ENCODE measurements at regions not wholly inside any gene's neighbourhood (a gene's known extent, or its start where the extent isn't known, plus 50 kb on each side); places are given as distances from the start of the nearest gene placed in this dataset.
"Not testable (repeated sequence)": the region's sequence is repeated elsewhere in the genome, so short reads cannot be mapped to it uniquely, and the experiment has no call there.

DNA sequence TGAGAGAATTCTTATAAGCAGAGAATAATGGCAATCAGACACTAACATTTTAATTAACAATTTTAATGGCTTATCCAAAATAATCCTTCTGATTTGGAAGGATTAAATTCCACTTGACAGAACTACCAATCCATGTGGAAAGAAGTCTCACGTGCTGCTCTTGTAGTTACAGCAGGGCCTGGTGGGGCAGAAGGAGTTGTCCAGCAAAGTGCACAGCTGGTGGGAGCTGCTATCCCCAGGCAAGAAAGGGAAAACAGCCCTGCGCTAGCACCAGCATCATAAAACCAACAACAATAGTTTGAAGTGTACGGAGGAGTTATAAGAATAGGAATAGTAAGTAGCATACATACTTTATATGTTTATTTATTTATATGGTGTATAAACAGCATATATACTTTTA is 127.4 kb upstream of the TRIM2 start:
- DNase-seq = no peak

DNA sequence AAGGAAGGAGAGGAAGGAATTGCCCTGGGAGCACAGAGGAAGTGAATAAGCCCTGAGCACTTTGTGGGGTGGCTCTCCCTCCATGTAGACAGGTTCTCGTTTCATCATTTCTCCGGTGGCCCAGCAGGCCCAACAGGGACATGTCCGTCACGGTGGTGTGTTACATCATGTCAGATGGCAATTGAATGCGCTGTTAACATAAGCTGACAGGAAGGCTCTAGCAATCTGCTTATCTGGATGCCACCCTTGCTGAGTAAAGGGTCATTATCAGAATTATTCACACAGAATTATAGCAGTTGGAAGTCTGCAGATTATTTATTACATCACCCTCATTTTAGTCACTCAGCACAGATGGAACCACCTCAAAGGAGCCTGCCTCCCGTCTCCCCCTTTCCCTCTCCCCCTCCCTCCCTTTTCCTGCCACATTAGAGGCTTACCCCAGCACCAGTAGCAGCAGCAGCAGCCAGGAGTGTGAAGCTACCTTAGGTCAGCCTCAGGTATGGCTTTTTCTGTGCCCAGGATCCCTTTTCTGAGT is 124.3 kb upstream of the TRIM2 start:
- DNase-seq = no peak

GRCh38 chr4:153081006-153081580 is 123.2 kb upstream of the TRIM2 start:
- DNase-seq = no peak

DNA sequence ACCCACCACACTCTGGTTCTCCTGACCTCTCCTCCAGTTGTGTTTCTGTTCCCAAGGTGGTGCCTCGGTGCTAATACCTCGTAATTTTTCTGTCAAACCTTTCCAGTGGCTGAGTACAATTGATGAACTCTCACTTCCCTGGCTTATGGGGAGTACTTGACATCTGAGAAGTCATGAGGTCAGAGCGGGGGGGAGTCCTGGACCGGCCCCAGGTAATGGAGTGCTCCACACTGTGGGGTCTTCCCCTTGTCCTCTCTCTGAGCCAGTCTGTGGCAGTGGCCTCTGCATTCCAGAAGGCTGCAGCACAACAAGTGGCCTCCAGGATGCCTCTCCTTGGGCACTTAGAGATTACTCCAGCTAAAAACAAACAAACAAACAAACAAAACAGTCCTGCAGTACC is 122.5 kb upstream of the TRIM2 start:
- no peak for DNase-seq

GRCh38 chr4:153082322-153083301 is 121.6 kb upstream of the TRIM2 start:
- DNase-seq = no peak

DNA sequence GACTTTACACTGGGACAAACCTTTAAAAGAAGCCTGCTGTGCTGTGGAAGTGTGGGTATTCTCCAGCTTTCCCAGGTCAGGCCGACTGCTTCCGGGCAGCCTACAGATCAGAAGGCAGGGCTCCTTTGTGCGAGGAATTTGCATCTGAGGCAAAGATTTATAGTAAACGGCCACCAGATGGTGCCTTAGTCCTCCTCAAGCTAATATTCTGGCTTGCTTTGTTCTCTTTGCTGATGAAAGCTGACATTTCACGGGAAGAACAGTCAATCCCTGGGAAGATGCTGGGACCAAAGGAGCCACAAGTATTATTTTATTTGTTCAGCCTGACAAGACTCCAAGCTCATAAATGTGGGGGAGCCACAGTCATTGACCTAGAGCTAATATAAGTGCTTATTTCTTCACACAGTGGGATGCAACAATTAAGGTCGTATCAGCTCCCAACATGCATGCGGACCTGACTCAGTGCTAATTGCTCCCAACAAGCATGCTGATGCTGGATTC is 120.7 kb upstream of the TRIM2 start:
- DNase-seq = peak; percentile 67

DNA sequence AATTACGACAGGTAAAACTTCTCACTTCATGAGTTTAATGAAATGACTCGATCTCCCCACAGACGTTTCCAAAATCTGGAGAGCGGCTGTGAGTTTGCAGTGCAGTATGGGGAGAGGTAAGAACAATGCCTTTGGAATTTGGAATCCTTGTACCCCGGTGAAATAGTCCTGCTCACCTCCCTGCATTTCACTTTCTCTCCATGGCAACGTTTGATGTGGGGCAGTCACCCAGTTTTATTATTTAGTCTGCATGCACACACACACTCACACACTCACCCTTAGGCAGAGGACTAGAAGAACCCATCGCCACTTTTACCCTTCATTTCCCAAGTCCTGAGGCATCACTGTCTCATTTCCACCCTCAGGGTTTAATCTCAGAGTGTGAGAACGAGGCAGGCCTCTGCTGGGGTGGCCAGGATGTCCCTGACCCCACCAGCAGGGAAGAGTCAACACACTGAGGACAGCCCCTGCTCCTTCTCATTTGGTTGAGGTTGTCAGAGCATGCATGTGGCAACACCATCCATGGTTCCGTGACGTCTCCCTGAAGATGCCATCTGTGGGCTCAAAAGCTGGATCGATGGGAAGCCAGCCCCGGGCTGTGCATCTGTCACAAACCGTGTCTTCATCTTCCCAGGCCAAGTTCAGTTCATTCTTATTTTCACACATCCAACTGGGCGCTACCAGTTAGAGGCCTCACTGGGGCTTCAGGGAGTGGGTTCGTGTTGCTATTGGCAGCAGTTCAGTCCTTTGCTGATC is 119.8 kb upstream of the TRIM2 start:
- DNase-seq = no peak

- DNase-seq = peak; percentile 0
Measured at GRCh38 chr4:153084980-153085630, 119.1 kb upstream of the TRIM2 start.

DNA sequence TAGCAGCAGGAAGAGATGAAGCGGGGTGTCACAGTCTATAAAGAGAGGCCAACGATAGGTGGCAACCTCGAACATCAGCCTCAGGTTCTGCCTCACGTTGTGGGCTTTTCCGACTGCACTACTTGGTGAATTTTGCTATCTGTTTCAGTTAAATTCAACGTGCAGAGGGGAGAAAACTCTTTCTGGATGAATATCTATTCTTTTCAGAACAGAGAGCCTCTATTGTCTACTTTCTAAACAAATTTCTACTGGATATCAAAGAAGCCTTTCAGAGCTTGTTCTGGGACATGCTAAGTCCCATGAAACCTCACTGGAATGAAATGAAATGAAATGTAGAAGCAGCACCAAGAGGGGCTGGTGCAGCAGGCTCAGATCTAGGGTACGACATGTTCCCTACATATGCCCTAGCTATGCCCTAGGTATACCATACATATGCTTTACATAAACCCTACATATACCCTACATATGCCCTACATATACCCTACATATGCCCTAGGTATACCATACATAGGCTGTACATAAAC is 116.5 kb upstream of the TRIM2 start:
- DNase-seq = no peak

- DNase-seq = no peak
Measured at GRCh38 chr4:153089742-153090141, 114.5 kb upstream of the TRIM2 start.

DNA sequence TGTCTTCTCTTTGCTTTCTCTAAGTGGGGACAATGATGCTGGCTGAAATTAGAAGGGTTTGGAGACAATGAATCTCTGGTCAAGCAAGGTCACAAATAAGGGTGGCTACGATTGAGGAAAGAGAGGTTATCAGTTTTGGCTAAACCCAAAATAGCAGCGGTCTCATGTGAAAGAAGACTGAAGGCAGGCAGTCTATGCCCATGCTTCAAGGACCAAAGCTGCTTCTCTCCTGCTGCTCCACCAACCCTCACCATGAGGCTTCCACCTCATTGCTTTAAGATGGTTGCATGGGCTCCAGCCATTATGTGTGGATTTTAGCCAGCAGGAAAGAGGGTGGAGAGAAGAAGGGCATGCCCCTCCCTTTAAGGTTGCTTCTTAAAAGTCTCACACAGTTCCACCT is 114.1 kb upstream of the TRIM2 start:
- DNase-seq = no peak

DNA sequence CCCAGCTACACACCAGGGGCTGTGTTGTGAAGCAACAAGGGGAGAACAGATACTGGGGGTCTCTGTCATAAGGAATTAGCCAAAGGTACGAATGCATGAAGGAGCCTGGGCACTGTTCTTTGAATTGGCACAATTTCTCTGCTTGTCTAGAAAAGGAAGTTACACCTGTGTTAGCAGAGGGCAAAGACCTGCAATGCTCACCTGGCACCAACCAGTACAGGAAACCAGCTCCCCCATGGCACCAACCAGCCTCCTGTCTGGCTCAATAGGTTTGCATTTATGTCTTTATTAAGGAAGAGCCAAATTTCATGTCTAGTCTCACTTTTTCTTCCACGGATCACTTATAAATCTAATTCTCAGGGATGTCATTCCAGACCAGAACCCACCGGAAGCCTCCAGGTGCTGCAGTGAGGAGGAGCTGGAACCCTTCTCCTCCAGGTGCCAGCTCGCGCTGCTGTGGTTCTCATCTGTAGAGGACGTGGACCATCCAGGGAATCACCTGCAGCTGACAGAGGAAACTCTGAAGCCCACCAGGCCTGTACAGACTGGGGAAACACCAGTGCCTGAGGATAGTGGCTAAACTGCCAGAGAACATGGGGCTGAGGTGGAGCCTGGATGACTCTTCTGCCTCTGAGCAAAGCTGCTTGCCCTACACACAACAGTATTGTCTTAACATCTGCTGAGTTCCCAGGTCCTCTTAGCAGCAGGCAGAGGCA is 113.4 kb upstream of the TRIM2 start:
- DNase-seq = no peak

DNA sequence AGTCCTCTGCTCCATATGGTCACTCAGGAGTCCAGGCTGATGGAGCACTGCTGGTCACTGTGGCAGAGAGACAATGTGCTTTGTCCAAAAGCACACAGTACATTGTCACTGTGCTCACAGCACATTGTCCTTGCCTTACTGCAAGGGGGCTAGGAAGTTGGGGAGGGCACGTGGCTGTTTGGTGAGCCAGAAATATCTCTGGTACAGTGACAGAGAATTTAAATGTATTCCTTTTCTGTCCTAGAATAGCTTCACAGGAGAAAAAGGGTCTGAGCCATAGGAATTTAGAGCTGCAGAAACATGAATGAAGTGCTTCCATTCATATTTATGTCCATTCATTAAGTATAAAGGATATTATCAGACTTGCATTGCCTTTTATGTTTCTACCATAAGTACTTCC is 110.8 kb upstream of the TRIM2 start:
- DNase-seq = no peak

- DNase-seq = no peak
Measured at GRCh38 chr4:153093802-153094201, 110.4 kb upstream of the TRIM2 start.

DNA sequence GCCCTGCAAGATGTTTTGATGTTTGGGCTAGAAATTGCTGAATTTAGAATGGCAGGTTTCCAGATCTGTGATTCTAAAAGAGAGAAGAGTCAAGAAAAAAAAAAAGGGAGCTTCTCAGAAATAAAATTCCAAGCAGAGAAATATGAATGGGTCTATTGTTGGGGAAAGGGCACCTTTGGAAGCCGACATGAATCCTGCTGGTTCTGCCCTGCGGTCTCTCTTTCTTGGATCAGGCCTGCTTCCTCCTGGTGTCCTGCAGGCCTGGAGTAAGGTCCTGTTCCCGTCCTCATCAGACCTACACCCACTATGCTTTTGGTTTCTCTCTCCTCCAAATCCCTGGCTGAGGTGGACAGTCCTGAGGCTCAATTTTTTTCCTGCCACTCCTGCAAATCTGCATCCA is 109.8 kb upstream of the TRIM2 start:
- DNase-seq = no peak

GRCh38 chr4:153095448-153096204 is 108.6 kb upstream of the TRIM2 start:
- no peak for DNase-seq

DNA sequence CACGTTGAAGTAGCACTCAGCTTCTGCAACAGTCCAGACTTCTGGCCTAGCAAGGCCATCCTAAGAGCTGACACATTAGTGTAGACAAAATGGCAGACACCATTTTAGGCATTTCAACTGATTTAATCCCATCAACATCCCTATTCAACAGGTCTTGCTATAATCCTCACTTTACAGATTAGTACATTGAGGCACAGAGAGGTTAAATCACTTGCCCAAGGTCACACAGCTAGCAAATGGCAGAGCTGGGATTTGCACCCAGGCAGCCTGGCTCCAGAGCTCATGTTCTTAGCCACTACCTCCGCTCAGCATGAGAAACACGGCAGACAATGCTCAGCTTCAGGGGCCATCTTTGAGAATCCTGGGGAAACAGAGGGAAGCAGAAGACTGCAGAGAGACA is 107.9 kb upstream of the TRIM2 start:
- no peak for DNase-seq

- no peak for DNase-seq
Measured at GRCh38 chr4:153098427-153098826, 105.8 kb upstream of the TRIM2 start.

DNA sequence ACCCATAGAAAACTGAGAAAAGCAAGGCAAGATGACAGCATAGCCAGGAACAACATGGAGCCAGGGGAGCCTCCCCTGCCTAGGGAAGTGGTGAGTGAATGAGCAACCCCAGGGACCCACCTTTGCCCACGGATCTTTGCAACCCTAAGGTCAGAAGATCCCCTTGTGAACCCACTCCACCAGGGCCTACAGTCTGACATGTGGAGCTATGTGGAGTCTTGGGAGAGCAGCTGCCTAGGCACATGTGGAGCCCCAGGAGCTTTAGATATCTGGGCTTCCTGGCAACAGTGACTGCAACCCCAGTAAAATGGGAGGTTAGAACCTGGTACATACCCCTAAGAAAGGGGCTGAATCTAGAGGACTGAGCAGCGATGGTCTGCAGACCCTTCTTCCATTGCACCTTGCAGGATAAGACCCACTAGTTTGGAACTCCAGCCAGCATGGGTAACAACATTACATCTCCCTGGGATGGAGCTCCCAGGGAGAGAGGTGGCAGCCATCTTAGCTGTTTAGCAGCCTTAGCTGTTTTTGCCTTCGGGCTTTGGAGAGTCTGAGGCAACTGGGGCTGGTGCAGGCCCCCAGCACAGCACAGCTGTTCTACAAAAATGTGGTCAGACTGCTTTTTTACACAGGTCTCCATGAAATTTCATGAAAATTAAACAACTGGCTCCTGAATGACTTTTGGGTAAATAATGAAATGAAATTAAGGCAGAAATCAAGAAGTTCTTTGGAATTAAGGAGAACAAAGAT is 104.7 kb upstream of the TRIM2 start:
- DNase-seq = no peak

- DNase-seq = not testable (repeated sequence)
Measured at GRCh38 chr4:153106736-153107135, 97.5 kb upstream of the TRIM2 start.

Measured in NCI-H2171 (cell line).